ENCODE measurements at regions not wholly inside any gene's neighbourhood (a gene's known extent, or its start where the extent isn't known, plus 50 kb on each side); places are given as distances from the start of the nearest gene placed in this dataset.
"Not testable (repeated sequence)": the region's sequence is repeated elsewhere in the genome, so short reads cannot be mapped to it uniquely, and the experiment has no call there.

DNA sequence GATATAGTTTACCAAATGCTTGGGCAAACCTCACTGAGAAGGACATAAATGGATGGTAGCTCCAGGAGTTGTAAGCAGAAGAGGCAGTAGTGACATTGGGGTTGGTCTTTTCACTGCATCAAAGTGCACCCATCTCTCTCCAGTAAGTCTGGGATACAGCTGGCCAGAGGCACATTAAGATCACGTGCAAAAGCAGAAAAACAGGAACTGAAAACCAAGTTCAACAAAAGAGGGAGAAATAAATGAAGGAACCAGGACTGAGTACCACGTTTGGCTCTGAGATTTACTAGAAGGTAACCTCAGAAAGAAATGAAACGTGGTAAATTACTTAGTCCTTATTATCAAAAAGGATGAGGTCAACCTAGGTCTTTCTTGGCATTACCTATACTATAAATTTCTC lies 259.2 kb downstream of the OSR1 start:
- no peak overlapping the region for H3K27ac ChIP-seq (ENCODE audit: low read depth, low read length)

DNA sequence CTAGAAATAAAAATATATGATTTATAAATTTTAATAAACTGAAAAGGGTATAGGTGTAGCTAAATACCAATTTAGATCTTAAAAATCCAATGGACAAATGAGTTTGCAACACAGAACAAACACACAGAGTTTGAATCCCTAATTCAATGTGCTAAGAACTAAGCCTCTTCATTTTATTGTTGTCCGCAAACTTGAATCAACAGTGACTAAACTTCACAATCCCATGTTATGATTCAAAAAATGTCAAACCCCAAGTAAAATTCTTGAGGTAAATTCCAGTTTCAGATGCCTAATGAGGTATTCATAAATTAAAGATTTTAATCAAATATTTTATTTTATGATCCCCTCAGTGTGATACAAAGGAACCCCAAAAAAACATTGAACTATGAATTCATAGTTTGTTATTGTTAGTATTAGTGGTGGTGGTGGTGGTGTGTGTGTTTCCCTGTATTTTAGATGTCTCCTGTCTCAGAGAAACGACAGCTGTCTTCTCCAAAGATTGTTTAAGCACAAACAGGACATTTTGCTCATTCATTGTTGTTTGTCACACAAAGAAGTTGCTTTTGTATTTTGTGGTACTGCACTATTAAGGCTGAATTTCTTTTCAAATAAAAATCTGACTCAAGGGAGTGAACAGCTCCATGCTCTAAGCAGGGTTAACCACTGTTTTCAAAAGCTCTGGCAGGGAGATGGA lies 259.8 kb downstream of the OSR1 start:
- Histone ChIP-seq H3K9me3 (ENCODE audit: control insufficient read depth in 5 of 5, low read length in 5 of 5) (no peaks in the 10 kb centered on the region), H3K4me3 (ENCODE audit: low read depth in 1 of 5, low read length in 5 of 5) (no peak overlapping the region), H3K27ac (ENCODE audit: low read depth, low read length) (no peak overlapping the region), H3K9ac (ENCODE audit: low read length in 5 of 5) (no peak overlapping the region), H3K36me3 (ENCODE audit: control insufficient read depth in 5 of 5, insufficient read depth in 5 of 5, low read length in 5 of 5) (no peaks in the 10 kb centered on the region), H3K27me3 (ENCODE audit: control insufficient read depth in 5 of 5, insufficient read depth in 4 of 5, low read length in 5 of 5) (no peaks in the 10 kb centered on the region), H3K4me1 (ENCODE audit: control insufficient read depth in 5 of 5, insufficient read depth in 5 of 5, low read length in 5 of 5) (peaks cover 0 to 10% (median 0%) of the 10 kb centered on the region in 5 donors)

More for the DNA sequence above, 259.2 kb downstream of the OSR1 start:
- H3K27me3 ChIP-seq (ENCODE audit: control insufficient read depth in 5 of 5, insufficient read depth in 4 of 5, low read length in 5 of 5): no peaks in the 10 kb centered on the region
- H3K36me3 ChIP-seq (ENCODE audit: control insufficient read depth in 5 of 5, insufficient read depth in 5 of 5, low read length in 5 of 5): no peaks in the 10 kb centered on the region
- no peak overlapping the region for H3K4me3 ChIP-seq (ENCODE audit: low read depth in 1 of 5, low read length in 5 of 5)
- peaks cover 0 to 10% (median 0%) of the 10 kb centered on the region in 5 donors for H3K4me1 ChIP-seq (ENCODE audit: control insufficient read depth in 5 of 5, insufficient read depth in 5 of 5, low read length in 5 of 5)
- H3K9ac ChIP-seq (ENCODE audit: low read length in 5 of 5): no peak overlapping the region
- no peaks in the 10 kb centered on the region for H3K9me3 ChIP-seq (ENCODE audit: control insufficient read depth in 5 of 5, low read length in 5 of 5)

DNA sequence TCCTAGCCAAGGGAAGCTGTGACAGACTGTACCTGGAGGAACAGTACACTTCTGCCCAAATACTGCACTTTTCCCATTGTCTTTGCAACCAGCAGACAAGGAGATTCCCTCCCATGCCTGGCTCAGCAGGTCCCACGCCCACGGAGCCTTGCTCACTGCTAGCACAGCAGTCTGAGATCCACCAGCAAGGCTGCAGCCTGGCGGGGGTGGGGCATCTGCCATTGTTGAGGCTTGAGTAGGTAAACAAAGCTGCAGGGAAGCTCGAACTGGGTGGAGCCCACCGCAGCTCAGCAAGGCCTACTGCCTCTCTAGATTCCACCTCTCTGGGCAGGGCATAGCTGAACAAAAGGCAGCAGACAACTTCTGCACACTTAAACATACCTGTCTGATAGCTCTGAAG lies 268.9 kb downstream of the OSR1 start:
- H3K4me3 ChIP-seq (ENCODE audit: low read depth in 1 of 5, low read length in 5 of 5); H3K27ac ChIP-seq (ENCODE audit: low read depth, low read length); H3K4me1 ChIP-seq (ENCODE audit: control insufficient read depth in 5 of 5, insufficient read depth in 5 of 5, low read length in 5 of 5); H3K36me3 ChIP-seq (ENCODE audit: control insufficient read depth in 5 of 5, insufficient read depth in 5 of 5, low read length in 5 of 5); H3K27me3 ChIP-seq (ENCODE audit: control insufficient read depth in 5 of 5, insufficient read depth in 4 of 5, low read length in 5 of 5); H3K9ac ChIP-seq (ENCODE audit: low read length in 5 of 5); H3K9me3 ChIP-seq (ENCODE audit: control insufficient read depth in 5 of 5, low read length in 5 of 5): not testable (repeated sequence)

DNA sequence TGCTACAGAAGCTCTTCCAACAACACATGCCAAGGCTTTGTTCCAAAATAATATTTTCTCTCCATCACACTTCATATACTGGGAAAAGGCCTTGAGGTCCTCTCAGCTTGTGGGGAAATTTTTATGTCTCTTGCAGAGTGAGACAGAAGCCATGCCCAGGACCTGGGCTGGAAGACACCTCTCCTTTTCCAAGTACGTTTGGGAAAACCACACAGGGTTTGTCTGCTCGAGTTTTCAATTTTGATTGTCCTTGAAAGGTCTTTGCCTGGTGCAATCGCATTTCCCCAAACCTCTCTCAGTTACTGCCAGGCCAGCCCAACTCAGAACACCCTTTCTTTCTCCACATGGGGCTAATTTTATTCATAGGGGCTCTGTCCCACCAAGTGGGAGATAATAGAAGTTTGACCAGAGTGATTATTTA lies 272.2 kb downstream of the OSR1 start:
- Histone ChIP-seq H3K4me3 (ENCODE audit: low read depth in 1 of 5, low read length in 5 of 5) (no peak overlapping the region), H3K9me3 (ENCODE audit: control insufficient read depth in 5 of 5, low read length in 5 of 5) (no peaks in the 10 kb centered on the region), H3K9ac (ENCODE audit: low read length in 5 of 5) (no peak overlapping the region), H3K27ac (ENCODE audit: low read depth, low read length) (no peak overlapping the region), H3K27me3 (ENCODE audit: control insufficient read depth in 5 of 5, insufficient read depth in 4 of 5, low read length in 5 of 5) (no peaks in the 10 kb centered on the region), H3K36me3 (ENCODE audit: control insufficient read depth in 5 of 5, insufficient read depth in 5 of 5, low read length in 5 of 5) (no peaks in the 10 kb centered on the region), H3K4me1 (ENCODE audit: control insufficient read depth in 5 of 5, insufficient read depth in 5 of 5, low read length in 5 of 5) (peaks cover 0 to 5% (median 0%) of the 10 kb centered on the region in 5 donors)

DNA sequence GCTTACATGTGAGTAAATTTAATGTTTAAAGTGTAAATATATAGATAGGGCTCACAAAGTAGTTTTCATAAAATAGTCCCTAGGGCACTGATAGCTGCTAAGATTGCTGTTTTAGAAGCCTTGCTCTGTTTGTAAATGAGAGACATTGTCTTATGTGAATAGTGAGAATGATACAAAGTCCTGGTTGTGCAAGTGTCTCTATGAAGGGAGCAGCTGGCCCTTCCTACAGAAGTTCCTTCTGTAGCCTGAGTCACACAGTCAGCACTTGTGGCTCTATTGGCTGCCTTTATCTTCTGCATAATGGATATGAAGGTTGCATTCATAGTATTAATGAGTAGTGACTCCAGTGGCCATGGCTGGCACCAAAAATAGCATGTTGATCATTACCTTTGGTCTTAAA lies 279.7 kb downstream of the OSR1 start:
- no peak overlapping the region for H3K27ac ChIP-seq (ENCODE audit: low read depth, low read length)
- H3K9ac ChIP-seq (ENCODE audit: low read length in 5 of 5): no peak overlapping the region
- no peaks in the 10 kb centered on the region for H3K9me3 ChIP-seq (ENCODE audit: control insufficient read depth in 5 of 5, low read length in 5 of 5)

DNA sequence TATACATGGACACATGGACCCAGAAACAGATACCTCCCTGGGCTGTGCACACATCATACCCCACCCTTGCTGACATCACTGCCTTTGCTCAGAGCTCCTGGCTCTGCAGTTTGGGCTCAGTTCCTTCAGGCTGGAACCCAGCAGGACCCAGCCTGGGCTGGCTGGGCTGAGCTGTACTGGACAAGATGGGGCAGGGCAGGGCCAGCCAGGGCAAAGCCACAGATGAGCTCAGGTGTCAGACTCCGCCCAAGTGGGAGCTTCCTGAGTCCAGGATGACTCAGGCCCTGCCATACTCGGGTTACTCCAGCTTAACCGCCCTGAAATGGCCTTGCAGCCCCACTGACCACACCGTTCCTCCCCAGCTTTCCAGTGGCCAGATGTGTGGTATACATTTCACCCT lies 284.9 kb downstream of the OSR1 start:
- no peaks in the 10 kb centered on the region for H3K36me3 ChIP-seq (ENCODE audit: control insufficient read depth in 5 of 5, insufficient read depth in 5 of 5, low read length in 5 of 5)
- no peaks in the 10 kb centered on the region for H3K4me1 ChIP-seq (ENCODE audit: control insufficient read depth in 5 of 5, insufficient read depth in 5 of 5, low read length in 5 of 5)
- no peak overlapping the region for H3K4me3 ChIP-seq (ENCODE audit: low read depth in 1 of 5, low read length in 5 of 5)
- no peak overlapping the region for H3K9ac ChIP-seq (ENCODE audit: low read length in 5 of 5)
- H3K9me3 ChIP-seq (ENCODE audit: control insufficient read depth in 5 of 5, low read length in 5 of 5): no peaks in the 10 kb centered on the region
- H3K27ac ChIP-seq (ENCODE audit: low read depth, low read length): no peak overlapping the region
- H3K27me3 ChIP-seq (ENCODE audit: control insufficient read depth in 5 of 5, insufficient read depth in 4 of 5, low read length in 5 of 5): no peaks in the 10 kb centered on the region

More for the DNA sequence above, 279.7 kb downstream of the OSR1 start:
- no peaks in the 10 kb centered on the region for H3K4me1 ChIP-seq (ENCODE audit: control insufficient read depth in 5 of 5, insufficient read depth in 5 of 5, low read length in 5 of 5)
- H3K4me3 ChIP-seq (ENCODE audit: low read depth in 1 of 5, low read length in 5 of 5): no peak overlapping the region
- H3K36me3 ChIP-seq (ENCODE audit: control insufficient read depth in 5 of 5, insufficient read depth in 5 of 5, low read length in 5 of 5): no peaks in the 10 kb centered on the region
- H3K27me3 ChIP-seq (ENCODE audit: control insufficient read depth in 5 of 5, insufficient read depth in 4 of 5, low read length in 5 of 5): no peaks in the 10 kb centered on the region

DNA sequence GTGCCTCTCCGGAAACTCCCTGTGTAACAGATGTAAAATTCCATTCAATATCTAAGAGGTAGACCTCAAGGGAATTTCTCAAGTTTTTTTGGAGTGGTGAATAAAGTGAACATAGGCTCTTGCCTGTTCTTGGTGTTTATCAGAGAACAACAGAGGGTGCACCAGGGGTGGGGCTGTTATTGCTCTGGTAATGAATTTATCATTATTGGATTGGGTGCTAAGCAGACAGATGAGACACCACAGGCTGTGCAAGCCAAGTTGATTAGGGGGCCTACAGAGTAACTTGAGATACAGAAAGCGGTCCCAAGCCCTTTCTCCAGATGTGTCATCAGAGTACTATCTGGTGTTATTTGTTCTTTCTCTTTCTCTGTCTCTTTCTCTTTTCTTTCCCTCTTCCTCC lies 286.3 kb downstream of the OSR1 start:
- Histone ChIP-seq H3K9me3 (ENCODE audit: control insufficient read depth in 5 of 5, low read length in 5 of 5) (no peaks in the 10 kb centered on the region), H3K4me3 (ENCODE audit: low read depth in 1 of 5, low read length in 5 of 5) (no peak overlapping the region), H3K27ac (ENCODE audit: low read depth, low read length) (no peak overlapping the region), H3K9ac (ENCODE audit: low read length in 5 of 5) (no peak overlapping the region), H3K4me1 (ENCODE audit: control insufficient read depth in 5 of 5, insufficient read depth in 5 of 5, low read length in 5 of 5) (peaks cover 0 to under 1% (median 0%) of the 10 kb centered on the region in 5 donors), H3K36me3 (ENCODE audit: control insufficient read depth in 5 of 5, insufficient read depth in 5 of 5, low read length in 5 of 5) (no peaks in the 10 kb centered on the region), H3K27me3 (ENCODE audit: control insufficient read depth in 5 of 5, insufficient read depth in 4 of 5, low read length in 5 of 5) (no peaks in the 10 kb centered on the region)

DNA sequence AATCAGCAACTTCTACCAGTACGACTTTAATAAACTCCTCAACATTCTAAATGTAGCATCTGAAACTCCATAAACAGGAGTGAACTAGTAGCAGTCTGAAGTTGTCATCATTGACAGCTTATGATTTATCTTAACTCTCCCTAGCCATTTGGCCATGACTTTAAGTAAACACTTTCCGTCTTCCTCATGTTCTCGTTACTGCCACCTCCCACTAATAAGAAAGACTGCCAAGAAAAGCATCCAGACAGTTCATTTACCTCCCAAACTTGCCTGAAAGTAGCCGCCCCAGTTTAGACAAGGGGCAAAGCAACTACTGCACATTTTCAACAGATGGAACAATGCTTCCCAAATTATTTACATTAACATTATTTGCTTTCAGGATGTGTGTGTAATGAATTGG lies 287.5 kb downstream of the OSR1 start:
- H3K27ac ChIP-seq (ENCODE audit: low read depth, low read length): no peak overlapping the region
- H3K9me3 ChIP-seq (ENCODE audit: control insufficient read depth in 5 of 5, low read length in 5 of 5): no peaks in the 10 kb centered on the region
- H3K27me3 ChIP-seq (ENCODE audit: control insufficient read depth in 5 of 5, insufficient read depth in 4 of 5, low read length in 5 of 5): no peaks in the 10 kb centered on the region
- H3K36me3 ChIP-seq (ENCODE audit: control insufficient read depth in 5 of 5, insufficient read depth in 5 of 5, low read length in 5 of 5): no peaks in the 10 kb centered on the region
- H3K4me3 ChIP-seq (ENCODE audit: low read depth in 1 of 5, low read length in 5 of 5): no peak overlapping the region
- peaks cover 0 to 11% (median 3%) of the 10 kb centered on the region in 5 donors for H3K4me1 ChIP-seq (ENCODE audit: control insufficient read depth in 5 of 5, insufficient read depth in 5 of 5, low read length in 5 of 5)
- no peak overlapping the region for H3K9ac ChIP-seq (ENCODE audit: low read length in 5 of 5)

DNA sequence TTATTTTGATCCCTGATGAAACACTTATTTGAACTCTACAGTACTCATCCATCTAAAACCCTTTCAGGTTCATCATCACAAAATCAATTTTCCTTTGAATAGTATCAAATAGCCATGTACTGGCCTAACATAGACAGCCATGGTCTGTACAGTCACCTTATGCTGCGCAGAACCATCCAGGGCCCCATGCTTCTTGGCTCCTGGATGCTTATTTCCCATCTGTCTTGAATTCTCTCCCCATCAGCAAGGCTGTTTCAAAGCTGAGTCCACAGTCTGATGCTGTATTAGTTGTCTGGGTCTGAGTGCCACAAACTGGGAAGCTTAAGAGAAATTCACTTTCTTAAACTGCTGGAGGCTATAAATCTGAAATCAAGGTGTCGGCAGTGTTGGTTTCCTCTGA lies 290.2 kb downstream of the OSR1 start:
- Histone ChIP-seq H3K4me1 (ENCODE audit: control insufficient read depth in 5 of 5, insufficient read depth in 5 of 5, low read length in 5 of 5) (peaks cover 0 to 12% (median 3%) of the 10 kb centered on the region in 5 donors), H3K27me3 (ENCODE audit: control insufficient read depth in 5 of 5, insufficient read depth in 4 of 5, low read length in 5 of 5) (no peaks in the 10 kb centered on the region), H3K4me3 (ENCODE audit: low read depth in 1 of 5, low read length in 5 of 5) (no peak overlapping the region), H3K36me3 (ENCODE audit: control insufficient read depth in 5 of 5, insufficient read depth in 5 of 5, low read length in 5 of 5) (no peaks in the 10 kb centered on the region), H3K9me3 (ENCODE audit: control insufficient read depth in 5 of 5, low read length in 5 of 5) (no peaks in the 10 kb centered on the region), H3K27ac (ENCODE audit: low read depth, low read length) (no peak overlapping the region), H3K9ac (ENCODE audit: low read length in 5 of 5) (no peak overlapping the region)

DNA sequence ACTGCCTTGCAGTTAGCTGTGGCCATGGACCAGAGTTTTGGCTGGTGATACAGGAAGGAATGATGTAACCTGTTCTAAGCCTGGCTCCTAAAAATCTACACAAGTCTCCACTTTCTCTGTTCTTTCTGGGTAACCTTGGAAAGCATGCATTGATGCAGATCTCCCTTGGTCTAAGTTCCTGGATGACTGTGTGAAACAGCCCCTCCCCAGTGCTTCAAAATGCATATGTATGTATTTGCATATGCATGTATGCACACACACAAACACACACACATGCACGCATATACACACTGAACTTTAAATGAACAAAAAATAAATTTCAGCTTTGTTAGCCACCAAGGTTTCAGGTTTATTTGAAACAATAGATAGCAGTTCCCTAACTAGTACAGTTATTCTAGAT lies 296.1 kb downstream of the OSR1 start:
- peaks cover 0 to 12% (median 3%) of the 10 kb centered on the region in 5 donors for H3K4me1 ChIP-seq (ENCODE audit: control insufficient read depth in 5 of 5, insufficient read depth in 5 of 5, low read length in 5 of 5)

More for the DNA sequence above, 296.1 kb downstream of the OSR1 start:
- Histone ChIP-seq H3K27ac (ENCODE audit: low read depth, low read length) (no peak overlapping the region), H3K9me3 (ENCODE audit: control insufficient read depth in 5 of 5, low read length in 5 of 5) (no peaks in the 10 kb centered on the region), H3K36me3 (ENCODE audit: control insufficient read depth in 5 of 5, insufficient read depth in 5 of 5, low read length in 5 of 5) (no peaks in the 10 kb centered on the region), H3K9ac (ENCODE audit: low read length in 5 of 5) (no peak overlapping the region), H3K27me3 (ENCODE audit: control insufficient read depth in 5 of 5, insufficient read depth in 4 of 5, low read length in 5 of 5) (no peaks in the 10 kb centered on the region), H3K4me3 (ENCODE audit: low read depth in 1 of 5, low read length in 5 of 5) (no peak overlapping the region)

Data from subcutaneous abdominal adipose tissue (tissue), 5 donors.